GM12892 (cell line): ENCODE measurements at regions not wholly inside any gene's neighbourhood (a gene's known extent, or its start where the extent isn't known, plus 50 kb on each side); places are given as distances from the start of the nearest gene placed in this dataset.

ENCODE experiments used
- POLR2AphosphoS5 ChIP-seq: IDR thresholded peaks from 2 replicates; pipeline ENCODE4 v1.6.1; 2011; ENCODE audit warnings: low read depth, low read length, control low read depth
- TAF1 ChIP-seq: IDR thresholded peaks from 2 replicates; pipeline ENCODE4 v1.6.1; 2011; ENCODE audit warnings: low read depth, mild to moderate bottlenecking, control low read depth, low read length, borderline replicate concordance

DNA sequence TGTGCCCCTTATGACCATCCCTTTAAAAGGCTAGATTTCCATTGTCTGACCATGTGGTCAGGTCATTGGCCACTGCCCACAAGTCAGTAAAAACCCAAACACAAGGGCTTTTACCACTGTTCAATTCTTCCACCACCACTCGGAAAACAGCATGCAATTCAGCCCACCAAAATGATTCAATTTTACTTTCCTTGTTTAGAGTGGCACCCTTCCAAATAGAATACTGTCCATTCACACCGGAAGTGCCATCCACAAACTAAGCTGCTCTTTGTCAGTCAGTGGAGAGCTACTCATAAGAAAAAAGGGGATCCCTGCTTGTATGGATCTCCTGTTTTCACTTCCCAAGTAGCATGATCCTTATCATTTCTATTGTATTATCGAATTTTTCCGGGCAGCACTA is 350.7 kb upstream of the MBL2 start:
- TF ChIP-seq POLR2AphosphoS5 = no peak
- no peak for TF ChIP-seq TAF1
